ENCODE measurements at regions not wholly inside any gene's neighbourhood (a gene's known extent, or its start where the extent isn't known, plus 50 kb on each side); places are given as distances from the start of the nearest gene placed in this dataset.
"Not testable (repeated sequence)": the region's sequence is repeated elsewhere in the genome, so short reads cannot be mapped to it uniquely, and the experiment has no call there.

DNA sequence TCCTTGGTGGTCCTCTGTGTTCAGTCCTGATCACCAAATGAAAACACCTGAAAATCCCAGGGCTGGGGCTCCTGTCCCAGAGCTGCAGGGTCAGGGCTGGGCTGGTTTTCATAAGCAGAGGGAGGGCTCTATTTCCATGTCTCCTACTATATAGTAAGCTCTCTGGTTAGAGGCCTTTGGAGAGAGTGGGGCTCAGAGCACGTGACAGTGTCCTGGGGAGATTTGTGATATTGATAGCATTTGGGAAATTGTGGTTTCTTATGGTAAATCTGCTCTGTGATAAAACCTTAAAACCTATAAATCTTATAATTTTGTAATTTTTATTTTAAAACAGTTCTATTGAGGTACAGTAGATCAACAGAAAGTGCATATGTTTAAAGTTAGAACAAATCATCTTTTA, 1202.2 kb downstream of the TMEM121 start:
- no peak for DNase-seq

DNA sequence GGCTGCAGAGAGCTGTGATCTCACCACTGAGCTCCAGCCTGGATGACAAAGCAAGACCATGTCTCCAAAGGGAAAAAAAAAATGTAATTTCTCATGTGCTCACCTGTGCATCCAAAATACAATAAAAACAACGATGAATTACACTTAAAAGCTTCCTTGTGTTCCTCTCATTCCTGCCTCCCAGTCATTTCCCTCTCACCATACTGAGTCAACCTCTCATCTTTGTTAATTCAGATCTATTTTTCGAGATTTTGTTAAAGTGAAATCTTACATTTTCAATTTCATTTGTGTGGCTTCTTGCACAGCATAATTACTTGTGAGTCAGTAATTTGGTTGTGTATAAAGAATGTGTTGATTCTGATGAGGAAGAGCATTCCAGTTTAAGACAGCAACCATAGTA, 1203.2 kb downstream of the TMEM121 start:
- no peak for DNase-seq

GRCh38 chr14:106733771-106734170, 1207.4 kb downstream of the TMEM121 start:
- no peak for DNase-seq

GRCh38 chr14:106737021-106737420, 1210.6 kb downstream of the TMEM121 start:
- no peak for DNase-seq

GRCh38 chr14:106738075-106738474, 1211.7 kb downstream of the TMEM121 start:
- DNase-seq = no peak

DNA sequence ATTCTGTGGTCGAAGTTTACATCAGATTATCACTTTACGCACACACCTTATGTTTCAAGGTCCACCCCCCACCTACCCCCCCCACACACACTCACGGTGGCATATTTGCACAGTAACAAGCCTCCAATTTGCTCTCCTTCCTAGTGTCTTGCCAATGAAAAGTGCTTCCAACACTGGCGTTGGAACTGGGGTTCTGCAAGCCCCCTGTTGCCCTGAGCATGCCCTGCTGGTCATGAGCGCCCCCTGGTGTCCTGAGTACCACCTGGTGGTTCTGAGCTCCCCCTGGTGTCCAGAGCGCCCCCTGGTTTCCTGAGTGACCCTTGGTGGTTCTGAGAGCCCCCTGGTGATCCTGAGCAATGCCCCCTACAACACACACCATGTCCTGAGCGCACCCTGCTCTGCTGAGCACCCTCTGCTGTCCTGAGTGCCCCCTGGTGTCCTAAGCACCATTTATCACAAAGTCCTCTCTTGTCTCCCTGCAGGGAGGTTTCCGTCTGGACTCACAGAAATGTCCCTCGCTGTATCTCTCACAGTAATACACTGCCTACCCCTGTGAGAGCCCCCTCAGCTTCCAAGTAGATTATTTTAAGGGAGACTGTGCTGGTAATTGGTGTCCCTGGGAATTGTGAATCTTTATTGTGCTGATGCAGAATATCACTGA, 1212.3 kb downstream of the TMEM121 start:
- not testable (repeated sequence) for DNase-seq

DNA sequence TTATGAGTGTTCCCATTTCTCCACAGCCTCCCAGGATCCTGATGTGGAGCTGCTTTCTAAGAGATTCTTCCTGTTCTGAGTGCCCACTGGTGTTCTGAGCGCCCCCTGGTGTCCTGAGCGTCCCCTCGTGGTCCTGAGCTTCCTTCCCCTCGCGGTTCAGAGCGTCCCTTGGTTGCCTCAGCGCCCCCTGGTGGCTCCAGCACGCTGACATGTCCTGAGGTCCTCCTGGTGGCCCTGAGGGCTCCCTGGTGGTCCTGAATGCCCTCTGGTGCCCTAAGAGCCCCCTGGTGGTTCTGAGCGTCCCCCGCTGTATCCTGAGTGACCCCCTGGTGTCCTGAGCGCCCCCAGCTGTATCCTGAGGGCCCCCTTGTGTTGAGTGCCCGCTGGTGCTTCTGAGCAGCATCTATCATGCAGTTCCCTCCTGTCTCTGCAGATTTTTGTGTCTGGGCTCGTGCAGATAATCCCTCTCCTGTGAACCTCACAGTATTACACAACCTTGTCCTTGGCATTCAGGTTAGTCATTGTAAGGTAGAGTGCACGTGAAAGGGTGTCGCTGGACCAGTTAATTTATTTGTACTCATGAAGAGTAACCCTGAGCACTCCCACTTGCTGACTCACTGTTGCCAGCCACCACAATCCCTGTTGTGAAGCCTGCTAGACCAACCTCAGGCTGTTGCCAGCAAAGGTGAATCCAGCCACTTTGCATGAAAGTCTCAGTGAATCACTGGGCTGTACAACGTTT, 1214.9 kb downstream of the TMEM121 start:
- DNase-seq = not testable (repeated sequence)

- DNase-seq = peak; percentile 33
Measured at GRCh38 chr14:106745016-106745767, 1218.8 kb downstream of the TMEM121 start.

- DNase-seq = not testable (repeated sequence)
Measured at GRCh38 chr14:106750089-106750488, 1223.7 kb downstream of the TMEM121 start.

DNA sequence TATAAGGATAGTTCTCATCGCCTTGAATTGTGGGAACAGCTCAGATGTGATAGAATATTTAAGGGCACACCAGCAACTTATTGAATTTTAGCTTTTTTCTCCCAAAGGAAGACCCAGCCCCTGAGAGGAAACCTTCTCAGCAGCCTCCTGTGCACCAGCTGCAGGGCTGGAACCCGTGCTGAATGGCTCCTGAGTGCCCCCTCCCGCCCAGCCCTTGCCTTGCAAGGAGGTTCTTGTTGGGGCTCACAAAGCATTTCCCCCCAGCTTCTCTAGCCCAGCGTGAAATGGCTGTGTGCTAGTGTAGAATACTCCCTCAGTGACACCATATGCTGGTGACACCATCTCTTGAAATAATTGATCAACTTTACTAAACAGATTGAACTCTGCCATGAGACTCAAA, 1227.4 kb downstream of the TMEM121 start:
- not testable (repeated sequence) for DNase-seq

GRCh38 chr14:106757444-106757843, 1231.1 kb downstream of the TMEM121 start:
- not testable (repeated sequence) for DNase-seq

DNA sequence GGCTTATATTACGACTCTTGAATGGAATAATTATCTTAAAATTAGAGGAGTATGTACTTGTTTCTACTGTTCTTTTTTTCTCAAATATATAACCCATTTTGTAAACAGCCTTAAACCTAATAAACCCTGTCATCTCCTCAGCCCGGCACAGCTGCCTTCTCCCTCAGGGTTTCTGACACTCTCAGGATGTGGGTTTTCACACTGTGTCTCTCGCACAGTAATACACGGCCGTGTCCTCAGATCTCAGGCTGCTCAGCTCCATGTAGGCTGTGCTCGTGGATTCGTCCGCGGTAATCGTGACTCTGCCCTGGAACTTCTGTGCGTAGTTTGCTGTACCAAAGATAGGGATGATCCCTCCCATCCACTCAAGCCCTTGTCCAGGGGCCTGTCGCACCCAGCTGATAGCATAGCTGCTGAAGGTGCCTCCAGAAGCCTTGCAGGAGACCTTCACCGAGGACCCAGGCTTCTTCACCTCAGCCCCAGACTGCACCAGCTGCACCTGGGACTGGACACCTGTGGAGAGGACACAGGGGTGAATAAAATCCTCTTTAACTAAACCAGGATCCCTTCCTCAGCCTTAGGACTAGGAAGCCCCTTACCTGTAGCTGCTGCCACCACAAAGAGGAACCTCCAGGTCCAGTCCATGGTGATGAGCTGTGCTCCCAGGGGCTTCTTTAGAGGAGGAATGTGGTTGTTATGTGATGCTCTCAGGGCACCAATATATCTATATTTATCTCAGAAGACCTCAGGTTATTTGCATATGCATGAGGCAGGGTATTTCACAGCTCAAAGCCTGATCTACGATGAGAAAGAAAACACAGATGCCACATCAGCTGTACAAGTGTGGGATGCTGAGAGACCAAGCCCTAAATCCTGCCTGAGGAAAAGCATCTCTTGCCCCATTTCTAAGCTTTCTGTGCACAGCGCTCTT, 1235.8 kb downstream of the TMEM121 start:
- not testable (repeated sequence) for DNase-seq

GRCh38 chr14:106764968-106765369, 1238.6 kb downstream of the TMEM121 start:
- not testable (repeated sequence) for DNase-seq

GRCh38 chr14:106766145-106766544, 1239.8 kb downstream of the TMEM121 start:
- DNase-seq = no peak

- DNase-seq = peak; percentile 54
Measured at GRCh38 chr14:106766551-106767277, 1240.3 kb downstream of the TMEM121 start.

DNA sequence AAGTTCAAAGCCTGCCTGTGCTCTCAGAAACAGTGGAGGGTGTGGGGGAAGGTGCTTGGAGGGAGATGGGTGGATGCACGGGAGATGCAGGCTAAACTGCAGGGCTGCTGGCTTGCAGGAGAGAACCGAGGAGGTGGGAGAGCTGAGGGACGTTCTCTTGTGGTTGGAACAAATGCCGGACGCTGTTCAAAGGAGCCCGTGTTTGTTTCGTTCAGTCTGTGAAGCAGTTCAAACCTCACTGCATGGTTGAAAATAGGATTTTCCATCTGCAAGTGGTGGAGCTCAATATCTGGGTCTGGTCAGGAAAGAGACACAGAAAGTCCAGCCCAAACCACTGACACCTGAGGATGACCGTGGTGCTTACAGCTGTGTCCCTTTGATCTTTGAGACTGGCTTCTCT, 1241.8 kb downstream of the TMEM121 start:
- DNase-seq = not testable (repeated sequence)

- DNase-seq = not testable (repeated sequence)
Measured at GRCh38 chr14:106768972-106769700, 1242.8 kb downstream of the TMEM121 start.

DNA sequence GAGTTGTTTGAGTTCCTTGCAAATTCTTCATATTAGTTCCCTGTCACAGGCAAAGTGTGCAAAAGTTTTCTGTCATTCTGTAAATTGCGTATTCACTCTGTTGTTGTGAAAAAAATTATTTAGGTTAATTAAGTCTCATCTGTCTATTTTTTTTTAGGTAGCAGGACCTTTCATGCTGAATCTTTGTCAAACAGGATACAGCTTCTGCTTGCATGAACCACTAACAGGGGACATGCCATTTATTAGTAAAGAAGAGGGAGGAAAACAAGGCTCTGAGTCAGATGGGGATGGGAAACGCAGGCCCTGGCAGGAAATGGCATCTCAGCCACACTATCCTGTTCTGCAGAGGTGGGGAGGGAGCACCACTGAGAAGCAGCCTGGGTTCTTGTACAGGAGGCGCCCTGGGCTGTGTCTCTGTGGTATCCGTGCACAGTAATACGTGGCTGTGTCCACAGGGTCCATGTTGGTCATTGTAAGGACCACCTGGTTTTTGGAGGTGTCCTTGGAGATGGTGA, 1243.8 kb downstream of the TMEM121 start:
- DNase-seq = not testable (repeated sequence)

DNA sequence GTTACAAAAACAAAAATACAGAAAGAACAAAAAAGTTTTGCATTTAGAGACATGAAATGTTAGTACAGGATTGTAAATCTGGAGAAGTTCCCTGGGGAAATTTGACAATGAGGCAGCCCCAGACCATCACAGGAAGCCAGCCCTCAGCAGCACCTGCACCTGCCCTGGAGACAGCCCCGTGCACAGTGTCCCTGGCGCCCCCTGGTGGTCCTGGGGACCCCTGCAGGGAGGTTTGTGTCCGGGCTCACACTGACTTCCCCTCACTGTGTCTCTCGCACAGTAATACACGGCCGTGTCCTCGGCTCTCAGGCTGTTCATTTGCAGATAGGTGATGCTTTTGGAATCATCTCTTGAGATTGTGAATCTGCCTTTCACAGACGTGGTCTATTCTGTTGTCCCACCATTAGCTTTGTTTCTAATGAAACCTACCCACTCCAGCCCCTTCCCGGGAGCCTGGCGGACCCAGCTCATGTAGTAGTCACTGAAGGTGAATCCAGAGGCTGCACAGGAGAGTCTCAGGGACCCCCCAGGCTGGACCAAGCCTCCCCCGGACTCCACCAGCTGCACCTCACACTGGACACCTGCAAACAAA, 1248.6 kb downstream of the TMEM121 start:
- peak; percentile 81 for DNase-seq

DNA sequence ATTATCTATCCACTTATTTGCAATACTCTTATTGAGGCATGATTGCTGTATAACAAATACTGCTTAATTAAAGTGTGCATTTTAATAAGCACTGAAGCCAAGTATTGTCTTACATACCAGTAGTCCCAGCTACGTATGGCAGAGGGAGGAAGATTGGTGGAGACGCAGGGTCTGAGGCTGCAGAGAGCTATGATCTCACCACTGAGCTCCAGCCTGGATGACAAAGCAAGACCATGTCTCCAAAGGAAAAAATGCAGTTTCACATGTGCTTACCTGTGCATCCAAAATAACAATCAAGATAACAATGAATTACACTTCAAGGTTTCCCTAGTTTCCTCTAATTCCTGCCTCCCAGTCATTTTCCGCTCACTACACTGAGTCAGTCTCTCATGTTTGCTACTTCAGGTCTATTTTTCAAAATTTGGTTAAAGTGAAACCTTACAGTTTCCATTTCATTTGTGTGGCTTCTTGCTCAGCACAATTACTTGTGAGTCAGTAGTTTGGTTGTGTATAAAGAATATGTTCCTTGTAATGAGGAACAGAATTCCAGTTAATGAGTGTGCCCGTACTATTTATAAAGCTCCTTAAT, 1250.1 kb downstream of the TMEM121 start:
- no peak for DNase-seq
